ENCODE measurements at regions not wholly inside any gene's neighbourhood (a gene's known extent, or its start where the extent isn't known, plus 50 kb on each side); places are given as distances from the start of the nearest gene placed in this dataset.

DNA sequence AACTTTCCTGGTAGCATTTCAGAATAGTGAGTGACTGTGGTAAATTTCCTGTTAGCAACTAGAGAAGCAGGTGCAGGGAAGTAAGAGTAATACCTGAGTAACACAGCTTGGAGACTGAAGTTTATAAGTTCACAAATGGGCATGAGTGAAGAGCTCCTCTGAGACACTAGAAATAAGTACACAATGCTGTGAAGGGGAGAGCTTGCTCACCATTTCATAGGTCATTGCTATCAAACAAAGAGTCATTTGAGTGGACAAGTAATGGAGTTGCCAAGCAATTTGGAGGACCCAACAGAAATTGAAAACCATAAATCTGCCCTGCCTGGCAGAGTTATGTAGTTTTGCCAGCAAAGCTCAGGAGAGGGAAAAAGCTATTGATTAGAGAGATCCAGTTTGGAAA lies 523.6 kb downstream of the TRAM1L1 start:
- H3K4me2 ChIP-seq (ENCODE audit: extremely low read depth, insufficient read depth, low read length): no peak overlapping the region
- no peak for DNase-seq (ENCODE audit: low read depth in 2 of 2)
- no peak overlapping the region for H3K27ac ChIP-seq (ENCODE audit: insufficient read depth, low read length)
- no peaks in the 10 kb centered on the region for H4K20me1 ChIP-seq (ENCODE audit: control insufficient read depth, extremely low read depth, insufficient read depth, low read length)
- H3K79me2 ChIP-seq (ENCODE audit: control insufficient read depth, insufficient read depth, low read length): no peaks in the 10 kb centered on the region
- no peaks in the 10 kb centered on the region for H3K36me3 ChIP-seq (ENCODE audit: control insufficient read depth, insufficient read depth, low read length)
- H3K9ac ChIP-seq (ENCODE audit: insufficient read depth, low read length): no peak overlapping the region
- H3K4me1 ChIP-seq (ENCODE audit: control insufficient read depth, extremely low read depth, insufficient read depth, low read length): no peaks in the 10 kb centered on the region
- TF ChIP-seq, protein P1, sequence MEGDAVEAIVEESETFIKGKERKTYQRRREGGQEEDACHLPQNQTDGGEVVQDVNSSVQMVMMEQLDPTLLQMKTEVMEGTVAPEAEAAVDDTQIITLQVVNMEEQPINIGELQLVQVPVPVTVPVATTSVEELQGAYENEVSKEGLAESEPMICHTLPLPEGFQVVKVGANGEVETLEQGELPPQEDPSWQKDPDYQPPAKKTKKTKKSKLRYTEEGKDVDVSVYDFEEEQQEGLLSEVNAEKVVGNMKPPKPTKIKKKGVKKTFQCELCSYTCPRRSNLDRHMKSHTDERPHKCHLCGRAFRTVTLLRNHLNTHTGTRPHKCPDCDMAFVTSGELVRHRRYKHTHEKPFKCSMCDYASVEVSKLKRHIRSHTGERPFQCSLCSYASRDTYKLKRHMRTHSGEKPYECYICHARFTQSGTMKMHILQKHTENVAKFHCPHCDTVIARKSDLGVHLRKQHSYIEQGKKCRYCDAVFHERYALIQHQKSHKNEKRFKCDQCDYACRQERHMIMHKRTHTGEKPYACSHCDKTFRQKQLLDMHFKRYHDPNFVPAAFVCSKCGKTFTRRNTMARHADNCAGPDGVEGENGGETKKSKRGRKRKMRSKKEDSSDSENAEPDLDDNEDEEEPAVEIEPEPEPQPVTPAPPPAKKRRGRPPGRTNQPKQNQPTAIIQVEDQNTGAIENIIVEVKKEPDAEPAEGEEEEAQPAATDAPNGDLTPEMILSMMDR (conservative IDR thresholded peaks at IDR 0.05 in 1 of 2, IDR thresholded peaks at IDR 0.05 in 1 of 2; ENCODE audit: low read depth in 1 of 2, low read length in 2 of 2): no peak
- TF ChIP-seq EZH2 (IDR thresholded peaks at IDR 0.05; ENCODE audit: low read length, missing control alignments): no peak
- H2AFZ ChIP-seq (ENCODE audit: low read length): no peak overlapping the region
- H3K27me3 ChIP-seq (ENCODE audit: control insufficient read depth, insufficient read depth, low read length): no peaks in the 10 kb centered on the region
- H3K4me3 ChIP-seq (replicated peaks in 1 of 4; ENCODE audit: control extremely low read depth in 1 of 4, insufficient read depth in 1 of 4, low read depth in 3 of 4, low read length in 4 of 4): no peak overlapping the region
- no peaks in the 10 kb centered on the region for H3K9me3 ChIP-seq (ENCODE audit: control insufficient read depth, insufficient read depth, low read depth, low read length)

DNA sequence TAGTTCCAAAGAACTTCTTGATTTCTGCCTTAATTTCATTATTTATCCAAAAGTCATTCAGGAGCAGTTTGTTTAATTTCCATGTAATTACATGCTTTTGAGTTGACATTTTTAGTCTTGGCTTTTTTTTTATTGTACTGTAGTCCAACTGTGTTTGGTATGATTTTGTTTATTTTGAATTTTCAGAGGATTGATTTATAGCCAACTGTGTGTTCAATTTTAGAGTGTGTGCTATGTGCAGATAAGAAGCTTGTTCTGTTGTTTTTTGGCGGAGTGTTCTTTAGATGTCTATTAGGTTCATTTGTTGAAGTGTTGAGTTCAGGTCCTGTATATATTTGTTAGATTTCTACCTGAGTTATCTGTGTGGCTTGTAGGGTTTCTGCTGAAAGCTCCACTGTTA lies 533.6 kb downstream of the TRAM1L1 start:
- no peaks in the 10 kb centered on the region for H3K79me2 ChIP-seq (ENCODE audit: control insufficient read depth, insufficient read depth, low read length)

GRCh38 chr4:116547632-116548031 lies 537.7 kb downstream of the TRAM1L1 start:
- Histone ChIP-seq H3K9me3 (ENCODE audit: control insufficient read depth, insufficient read depth, low read depth, low read length) (no peaks in the 10 kb centered on the region), H3K27me3 (ENCODE audit: control insufficient read depth, insufficient read depth, low read length) (no peaks in the 10 kb centered on the region), H2AFZ (ENCODE audit: low read length) (no peak overlapping the region), H3K9ac (ENCODE audit: insufficient read depth, low read length) (no peak overlapping the region), H3K4me3 (replicated peaks in 1 of 4; ENCODE audit: control extremely low read depth in 1 of 4, insufficient read depth in 1 of 4, low read depth in 3 of 4, low read length in 4 of 4) (no peak overlapping the region), H3K4me1 (ENCODE audit: control insufficient read depth, extremely low read depth, insufficient read depth, low read length) (no peaks in the 10 kb centered on the region), H4K20me1 (ENCODE audit: control insufficient read depth, extremely low read depth, insufficient read depth, low read length) (no peaks in the 10 kb centered on the region), H3K36me3 (ENCODE audit: control insufficient read depth, insufficient read depth, low read length) (no peaks in the 10 kb centered on the region), H3K27ac (ENCODE audit: insufficient read depth, low read length) (no peak overlapping the region), H3K79me2 (ENCODE audit: control insufficient read depth, insufficient read depth, low read length) (no peaks in the 10 kb centered on the region), H3K4me2 (ENCODE audit: extremely low read depth, insufficient read depth, low read length) (no peak overlapping the region)
- no peak for DNase-seq (ENCODE audit: low read depth in 2 of 2)
- TF ChIP-seq, protein P1 (conservative IDR thresholded peaks at IDR 0.05 in 1 of 2, IDR thresholded peaks at IDR 0.05 in 1 of 2; ENCODE audit: low read depth in 1 of 2, low read length in 2 of 2): no peak
- no peak for TF ChIP-seq EZH2 (IDR thresholded peaks at IDR 0.05; ENCODE audit: low read length, missing control alignments)

More for the DNA sequence above, 533.6 kb downstream of the TRAM1L1 start:
- H3K36me3 ChIP-seq (ENCODE audit: control insufficient read depth, insufficient read depth, low read length): no peaks in the 10 kb centered on the region
- TF ChIP-seq EZH2 (IDR thresholded peaks at IDR 0.05; ENCODE audit: low read length, missing control alignments): no peak
- TF ChIP-seq, protein P1 (conservative IDR thresholded peaks at IDR 0.05 in 1 of 2, IDR thresholded peaks at IDR 0.05 in 1 of 2; ENCODE audit: low read depth in 1 of 2, low read length in 2 of 2): no peak
- H3K4me3 ChIP-seq (replicated peaks in 1 of 4; ENCODE audit: control extremely low read depth in 1 of 4, insufficient read depth in 1 of 4, low read depth in 3 of 4, low read length in 4 of 4): no peak overlapping the region
- no peak overlapping the region for H3K27ac ChIP-seq (ENCODE audit: insufficient read depth, low read length)
- no peaks in the 10 kb centered on the region for H3K4me1 ChIP-seq (ENCODE audit: control insufficient read depth, extremely low read depth, insufficient read depth, low read length)
- DNase-seq (ENCODE audit: low read depth in 2 of 2): no peak
- H4K20me1 ChIP-seq (ENCODE audit: control insufficient read depth, extremely low read depth, insufficient read depth, low read length): no peaks in the 10 kb centered on the region
- no peaks in the 10 kb centered on the region for H3K9me3 ChIP-seq (ENCODE audit: control insufficient read depth, insufficient read depth, low read depth, low read length)
- no peak overlapping the region for H3K9ac ChIP-seq (ENCODE audit: insufficient read depth, low read length)
- no peak overlapping the region for H2AFZ ChIP-seq (ENCODE audit: low read length)
- H3K4me2 ChIP-seq (ENCODE audit: extremely low read depth, insufficient read depth, low read length): no peak overlapping the region
- no peaks in the 10 kb centered on the region for H3K27me3 ChIP-seq (ENCODE audit: control insufficient read depth, insufficient read depth, low read length)
